Endothelial cell (in vitro differentiated cells): ENCODE measurements at regions not wholly inside any gene's neighbourhood (a gene's known extent, or its start where the extent isn't known, plus 50 kb on each side); places are given as distances from the start of the nearest gene placed in this dataset.

Source experiments
- DNase-seq: peaks from one replicate; pipeline ENCODE4 v3.0.0; 2021; ENCODE audit warnings: low spot score
- H3K27ac Mint-ChIP-seq: one replicate; pipeline ENCODE4 v1.8.0; 2021; ENCODE audit warnings: mixed read lengths, inconsistent platforms; ENCODE audit not compliant: unreplicated experiment
- H3K27me3 Mint-ChIP-seq: one replicate; pipeline ENCODE4 v1.8.0; 2021; ENCODE audit warnings: mild to moderate bottlenecking, moderate library complexity, mixed read lengths, inconsistent platforms; ENCODE audit not compliant: unreplicated experiment
- H3K36me3 Mint-ChIP-seq: one replicate; pipeline ENCODE4 v1.8.0; 2021; ENCODE audit warnings: mild to moderate bottlenecking, low read depth, mixed read lengths, inconsistent platforms; ENCODE audit not compliant: unreplicated experiment
- H3K4me1 Mint-ChIP-seq: one replicate; pipeline ENCODE4 v1.8.0; 2021; ENCODE audit warnings: mild to moderate bottlenecking, mixed read lengths, inconsistent platforms; ENCODE audit not compliant: unreplicated experiment
- H3K4me3 Mint-ChIP-seq: one replicate; pipeline ENCODE4 v1.8.0; 2021; ENCODE audit warnings: mild to moderate bottlenecking, mixed read lengths, inconsistent platforms; ENCODE audit not compliant: unreplicated experiment
- H3K9me3 Mint-ChIP-seq: one replicate; pipeline ENCODE4 v1.8.0; 2021; ENCODE audit warnings: mixed read lengths, inconsistent platforms; ENCODE audit not compliant: unreplicated experiment
- CTCF ChIP-seq: fragments of 200-600 bp; sonication (generic); IDR thresholded peaks from one replicate; pipeline ENCODE4 v1.5.0; 2021; ENCODE audit warnings: antibody characterized with exemption; ENCODE audit not compliant: unreplicated experiment

- peak; percentile 30 for TF ChIP-seq CTCF
- no peaks in the 10 kb centered on the region for H3K9me3 Mint-ChIP-seq
- no peaks in the 10 kb centered on the region for H3K4me1 Mint-ChIP-seq
- no peak overlapping the region for H3K4me3 Mint-ChIP-seq
- no peaks in the 10 kb centered on the region for H3K27me3 Mint-ChIP-seq
- no peak overlapping the region for H3K27ac Mint-ChIP-seq
- DNase-seq, result peak; percentile 27
- no peaks in the 10 kb centered on the region for H3K36me3 Mint-ChIP-seq
Measured at GRCh38 chr2:129253461-129253812, 726.0 kb upstream of the RAB6C start.

DNA sequence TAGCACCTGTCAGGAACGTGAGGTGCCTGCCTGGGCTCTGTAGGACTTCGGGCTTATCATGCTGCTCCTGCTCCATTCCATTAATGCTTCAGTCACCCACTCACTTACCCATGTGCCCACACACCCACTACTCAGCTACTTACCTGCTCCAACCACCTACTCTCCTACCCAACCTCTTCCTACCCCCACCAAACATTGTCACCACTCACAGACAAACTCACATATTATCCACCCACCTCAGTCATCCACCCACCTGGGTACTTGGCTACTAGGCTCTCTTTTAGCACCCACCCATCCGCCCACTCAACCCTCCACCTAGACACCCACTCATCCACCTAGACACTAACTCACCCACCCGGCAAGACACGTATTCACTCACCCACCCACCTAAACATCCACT is 724.7 kb upstream of the RAB6C start:
- Mint-ChIP-seq H3K4me3 (no peak overlapping the region), H3K27ac (no peak overlapping the region), H3K9me3 (no peaks in the 10 kb centered on the region), H3K36me3 (no peaks in the 10 kb centered on the region), H3K4me1 (no peaks in the 10 kb centered on the region), H3K27me3 (no peaks in the 10 kb centered on the region)
- DNase-seq, result no peak
- no peak for TF ChIP-seq CTCF

DNA sequence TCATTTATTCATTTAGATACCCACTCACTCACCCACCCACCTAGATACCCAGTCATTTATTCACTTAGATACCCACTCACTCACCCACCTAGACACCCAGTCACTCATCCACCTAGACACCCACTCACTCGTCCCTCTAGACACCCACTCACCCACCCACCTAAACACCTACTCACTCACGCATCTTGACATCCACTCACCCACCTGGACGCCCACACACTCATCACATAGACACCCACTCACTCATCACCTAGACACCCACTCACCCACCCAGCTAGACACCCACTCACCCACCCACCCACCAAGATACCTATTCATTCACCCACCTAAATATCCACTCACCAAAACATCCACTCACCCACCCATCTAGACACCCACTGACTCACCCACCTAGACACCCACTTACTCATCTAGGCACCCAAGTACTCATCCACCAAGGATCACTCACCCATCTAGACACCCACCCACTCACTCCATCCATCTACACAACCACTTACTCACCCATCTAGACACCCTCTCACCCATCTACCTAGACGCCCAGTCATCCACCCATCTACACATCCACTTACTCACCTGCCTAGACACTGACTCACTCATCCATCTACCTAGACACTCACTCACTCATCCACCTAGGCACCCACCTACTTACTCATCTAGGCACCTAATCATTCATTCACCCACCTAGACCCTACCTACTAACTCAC is 723.7 kb upstream of the RAB6C start:
- no peak for DNase-seq
- H3K4me1 Mint-ChIP-seq, result no peaks in the 10 kb centered on the region
- no peak for TF ChIP-seq CTCF
- no peaks in the 10 kb centered on the region for H3K9me3 Mint-ChIP-seq
- H3K36me3 Mint-ChIP-seq, result no peaks in the 10 kb centered on the region
- H3K27me3 Mint-ChIP-seq, result no peaks in the 10 kb centered on the region
- no peak overlapping the region for H3K27ac Mint-ChIP-seq
- no peak overlapping the region for H3K4me3 Mint-ChIP-seq

DNA sequence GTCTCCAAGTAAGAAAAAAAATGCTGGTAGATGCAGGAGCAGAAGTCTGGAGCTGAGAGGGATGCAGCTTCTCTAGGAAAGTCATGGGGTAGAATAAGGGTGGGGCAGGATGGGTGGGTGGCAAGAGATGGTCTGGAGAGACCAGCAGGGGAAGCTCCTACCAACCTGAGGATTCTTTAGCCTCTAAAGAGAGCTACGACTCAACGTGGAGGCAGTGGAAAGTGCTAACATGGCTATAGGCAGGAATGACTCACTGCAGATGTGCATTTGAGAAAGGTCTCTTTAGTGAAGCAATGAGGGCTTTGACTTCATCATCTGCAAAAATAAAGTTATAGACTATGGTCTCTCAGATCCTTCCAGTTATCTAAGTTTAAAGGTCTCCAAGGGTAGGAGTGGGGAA is 722.8 kb upstream of the RAB6C start:
- no peak overlapping the region for H3K27ac Mint-ChIP-seq
- H3K4me3 Mint-ChIP-seq, result no peak overlapping the region
- no peaks in the 10 kb centered on the region for H3K4me1 Mint-ChIP-seq
- no peaks in the 10 kb centered on the region for H3K9me3 Mint-ChIP-seq
- TF ChIP-seq CTCF, result no peak
- H3K27me3 Mint-ChIP-seq, result no peaks in the 10 kb centered on the region
- no peak for DNase-seq
- no peaks in the 10 kb centered on the region for H3K36me3 Mint-ChIP-seq

DNA sequence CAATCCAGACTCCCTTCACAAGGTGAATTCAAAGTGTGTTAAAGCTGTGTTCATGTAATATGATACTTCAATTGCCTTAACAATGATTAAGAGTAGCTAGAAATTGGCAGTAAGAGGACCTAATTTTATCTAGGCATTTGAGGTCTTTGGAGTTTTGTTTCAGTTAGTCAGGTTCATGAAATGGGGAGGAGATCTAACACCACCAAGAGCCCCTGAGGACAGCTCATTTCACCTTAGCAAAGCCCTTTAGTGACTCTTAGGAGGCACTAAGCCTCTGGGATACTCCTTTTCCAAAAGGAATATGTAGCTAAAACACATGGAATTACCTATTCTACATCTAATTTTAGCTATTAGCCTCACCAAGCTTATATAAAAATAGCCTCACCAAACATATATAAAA is 716.5 kb upstream of the RAB6C start:
- no peaks in the 10 kb centered on the region for H3K4me1 Mint-ChIP-seq
- H3K27me3 Mint-ChIP-seq, result no peaks in the 10 kb centered on the region
- H3K27ac Mint-ChIP-seq, result no peak overlapping the region
- no peaks in the 10 kb centered on the region for H3K9me3 Mint-ChIP-seq
- no peak for TF ChIP-seq CTCF
- DNase-seq, result no peak
- H3K4me3 Mint-ChIP-seq, result no peak overlapping the region
- no peaks in the 10 kb centered on the region for H3K36me3 Mint-ChIP-seq
